K562 (cell line): ENCODE measurements at regions not wholly inside any gene's neighbourhood (a gene's known extent, or its start where the extent isn't known, plus 50 kb on each side); places are given as distances from the start of the nearest gene placed in this dataset.

Experiments used
- ATAC-seq: fragments of 200-7000 bp; cut with Tn5 transposase; 3 replicates; pipeline ENCODE4 v1.9.1; 2020; ENCODE audit warnings: moderate library complexity
- BruUV-seq: library from RNA; stranded (reverse); fragments of 400-500 nt; replicated peaks from 2 replicates; lab custom pipeline; 2021; lab: Mats Ljungman, UMichigan
- CTCF ChIA-PET: fragments of 300-600 bp; formaldehyde crosslinking; extraction: SDS; loops from one replicate; lab custom pipeline; 2021; ENCODE audit warnings: low intra/inter-chr PET ratio; lab: Yijun Ruan, JAX
- POLR2A ChIA-PET: fragments of 300-600, 350-650 bp; sonication (Branson Sonifier 250); formaldehyde crosslinking; extraction: SDS; loops from one replicate; lab custom pipeline; 2021; ENCODE audit warnings: antibody characterized with exemption, inconsistent platforms; lab: Yijun Ruan, JAX
- DNase-seq, 4 experiments: peaks; one replicate each; pipeline versions ENCODE4 v3.0.0 to v3.0.0-alpha.2; 2011 to 2018; ENCODE audit warnings: low spot score in 3 of 4, mixed read lengths in 3 of 4; ENCODE audit errors: extremely low read depth in 1 of 4
- FAIRE-seq: peaks from 2 replicates; lab custom pipeline; 2011; peaks lifted over from hg19 to GRCh38; lab: Jason Lieb, UNC
- H2AFZ ChIP-seq: 2 replicates; pipeline ENCODE4 v1.6.0; 2011; ENCODE audit warnings: low read depth, low read length, control low read depth, inconsistent platforms
- H3K27ac ChIP-seq: fragments of 200-600 bp; 3 replicates; pipeline ENCODE4 v1.8.0; 2011; ENCODE audit warnings: low read depth, mild to moderate bottlenecking, control low read depth, inconsistent platforms, low read length, moderate library complexity, mixed read lengths; ENCODE audit errors: extremely low read depth
- H3K27me3 ChIP-seq, 2 experiments: fragments of 300-600 bp in 1 of 2; 2 replicates in 1 of 2; 3 replicates in 1 of 2; pipeline versions ENCODE4 v1.6.0 to v1.8.0; 2011; ENCODE audit warnings: inconsistent platforms in 2 of 2, low read length in 2 of 2, mild to moderate bottlenecking in 1 of 2, mixed read lengths in 1 of 2, moderate library complexity in 1 of 2; ENCODE audit not compliant: control insufficient read depth in 2 of 2, insufficient read depth in 2 of 2
- H3K36me3 ChIP-seq: fragments of 300-600 bp; 3 replicates; pipeline ENCODE4 v1.8.0; 2011; ENCODE audit warnings: mild to moderate bottlenecking, low read length, inconsistent platforms; ENCODE audit not compliant: control insufficient read depth, insufficient read depth
- H3K4me1 ChIP-seq, 2 experiments: fragments of 200-600 bp in 1 of 2; replicated peaks in 1 of 2; 2 replicates in 1 of 2; 3 replicates in 1 of 2; pipeline versions ENCODE4 v1.5.1 to v1.8.0; 2011; ENCODE audit warnings: inconsistent platforms in 2 of 2, low read length in 2 of 2, mild to moderate bottlenecking in 1 of 2, mixed read lengths in 1 of 2, moderate library complexity in 1 of 2; ENCODE audit not compliant: control insufficient read depth in 2 of 2, insufficient read depth in 2 of 2
- H3K4me2 ChIP-seq: 2 replicates; pipeline ENCODE4 v1.6.1; 2011; ENCODE audit warnings: low read length, control low read depth, inconsistent platforms, mixed read lengths; ENCODE audit not compliant: insufficient read depth
- H3K4me3 ChIP-seq: fragments of 200-600 bp; sonication (generic), shearing (Covaris generic); 2 replicates; pipeline ENCODE4 v1.5.1; 2016; ENCODE audit warnings: control low read depth, inconsistent platforms
- H3K79me2 ChIP-seq: fragments of 200-600 bp; 3 replicates; pipeline ENCODE4 v1.8.0; 2011; ENCODE audit warnings: low read length, inconsistent platforms; ENCODE audit not compliant: control insufficient read depth, insufficient read depth
- H3K9ac ChIP-seq, 2 experiments: 2 replicates each; pipeline versions ENCODE4 v1.6.0 to v1.6.1; 2011; ENCODE audit warnings: low read depth in 2 of 2, low read length in 2 of 2, control low read depth in 1 of 2, inconsistent platforms in 1 of 2, mild to moderate bottlenecking in 1 of 2, mixed read lengths in 1 of 2; ENCODE audit not compliant: insufficient read depth in 1 of 2
- H3K9me1 ChIP-seq: one replicate; pipeline ENCODE4 v1.6.0; 2011; ENCODE audit warnings: inconsistent platforms, mild to moderate bottlenecking, low read length, moderate library complexity; ENCODE audit not compliant: control insufficient read depth, insufficient read depth
- H3K9me3 ChIP-seq: replicated peaks from 2 replicates; pipeline ENCODE4 v1.5.1; 2011; ENCODE audit warnings: low read depth, low read length, inconsistent platforms; ENCODE audit not compliant: control insufficient read depth, insufficient read depth
- H4K20me1 ChIP-seq: replicated peaks from 2 replicates; pipeline ENCODE4 v1.6.1; 2011; ENCODE audit warnings: low read length, inconsistent platforms, mixed read lengths; ENCODE audit not compliant: control insufficient read depth, insufficient read depth
- BMI1 ChIP-seq: fragments of 150-350 bp; IDR thresholded peaks from 2 replicates; pipeline ENCODE4 v1.6.1; 2014; ENCODE audit warnings: low read length
- GTF2F1 ChIP-seq: IDR thresholded peaks from 2 replicates; pipeline ENCODE4 v1.6.1; 2011; ENCODE audit warnings: low read depth, low read length, improper control_type of control experiment
- NRF1 ChIP-seq, 2 experiments: fragments of 450-650 bp; IDR thresholded peaks in 1 of 2; conservative IDR thresholded peaks in 1 of 2; 2 replicates each; pipeline ENCODE4 v1.6.1; 2014; ENCODE audit warnings: mild to moderate bottlenecking in 2 of 2
- RBBP5 ChIP-seq: fragments of 200-600 bp; sonication (generic); IDR thresholded peaks from 2 replicates; pipeline ENCODE4 v1.6.1; 2012; ENCODE audit warnings: borderline replicate concordance, mild to moderate bottlenecking, low read length, control low read depth, inconsistent platforms; ENCODE audit not compliant: insufficient read depth, poor library complexity, severe bottlenecking
- RBM39 ChIP-seq: fragments of 200-400 bp; formaldehyde crosslinking; optimal IDR thresholded peaks from 2 replicates; pipeline ENCODE3; 2018; ENCODE audit warnings: low read depth, low read length
- RFX1 ChIP-seq: fragments of 450-650 bp; IDR thresholded peaks from 2 replicates; pipeline ENCODE4 v1.6.1; 2016; ENCODE audit warnings: mild to moderate bottlenecking, moderate library complexity
- RFX5 ChIP-seq: IDR thresholded peaks from 2 replicates; pipeline ENCODE4 v1.6.1; 2011; ENCODE audit warnings: low read depth, mild to moderate bottlenecking, improper control_type of control experiment, low read length
- SIN3B ChIP-seq: fragments of 450-650 bp; IDR thresholded peaks from 2 replicates; pipeline ENCODE4 v1.6.1; 2017; ENCODE audit warnings: low read depth, mild to moderate bottlenecking, moderate library complexity
- SMC3 ChIP-seq: conservative IDR thresholded peaks from 2 replicates; pipeline ENCODE4 v1.6.1; 2011; ENCODE audit warnings: low read depth, low read length, improper control_type of control experiment; ENCODE audit not compliant: insufficient read depth
- SUPT5H ChIP-seq: fragments of 450-650 bp; IDR thresholded peaks from 2 replicates; pipeline ENCODE4 v1.6.1; 2016
- ZFX ChIP-seq: sonication (generic); formaldehyde crosslinking; IDR thresholded peaks from 2 replicates; pipeline ENCODE4 v1.8.0; 2022; ENCODE audit warnings: mild to moderate bottlenecking, missing genetic modification reagents, moderate library complexity
- ZNF12 ChIP-seq: sonication (generic); formaldehyde crosslinking; IDR thresholded peaks from 2 replicates; pipeline ENCODE4 v1.4.0; 2020; ENCODE audit warnings: mild to moderate bottlenecking, missing genetic modification reagents
- ZNF133 ChIP-seq: fragments of 250-450 bp; sonication (Bioruptor Pico); IDR thresholded peaks from 2 replicates; pipeline ENCODE4 v1.4.0; 2020; ENCODE audit warnings: mild to moderate bottlenecking
- ZNF263 ChIP-seq: sonication (generic); formaldehyde crosslinking; IDR thresholded peaks from 2 replicates; pipeline ENCODE4 v1.8.0; 2022; ENCODE audit warnings: mild to moderate bottlenecking, missing genetic modification reagents, borderline replicate concordance
- ZNF324 ChIP-seq: fragments of 250-450 bp; sonication (Bioruptor Pico); IDR thresholded peaks from 2 replicates; pipeline ENCODE4 v1.4.0; 2020; ENCODE audit warnings: mild to moderate bottlenecking
- WGBS: fragments of 100-300 bp; shearing (Covaris generic); methylation state at CpG from one replicate; pipeline ENCODE4 v1.1.6; 2016; ENCODE audit warnings: low coverage, mixed read lengths; ENCODE audit not compliant: insufficient coverage; ENCODE audit errors: missing lambda C conversion rate; 5-methylcytosine and 5-hydroxymethylcytosine counted together
- in situ Hi-C: fragments of 300-500 bp; cut with MboI; formaldehyde crosslinking; loops from 4 replicates; pipeline ENCODE4 v1.15.0; 2018; ENCODE audit warnings: inconsistent platforms, mixed read lengths
- intact Hi-C: fragments of 100-400 bp; cut with micrococcal nuclease; formaldehyde crosslinking; loops from 2 replicates; pipeline ENCODE4 v1.14.2; 2022
- TF ChIP-seq, protein P1 (sequence below): fragments of 450-650 bp; formaldehyde crosslinking; IDR thresholded peaks from 2 replicates; pipeline ENCODE4 v1.4.0; 2022; ENCODE audit warnings: missing genetic modification characterization
- TF ChIP-seq, protein P2 (sequence below): sonication (generic); IDR thresholded peaks from 2 replicates; pipeline ENCODE4 v1.6.1; 2016
- TF ChIP-seq, protein P3 (sequence below): fragments of 450-650 bp; IDR thresholded peaks from 2 replicates; pipeline ENCODE4 v1.6.1; 2014; ENCODE audit warnings: low read depth, mild to moderate bottlenecking, moderate library complexity, borderline replicate concordance

DNA sequence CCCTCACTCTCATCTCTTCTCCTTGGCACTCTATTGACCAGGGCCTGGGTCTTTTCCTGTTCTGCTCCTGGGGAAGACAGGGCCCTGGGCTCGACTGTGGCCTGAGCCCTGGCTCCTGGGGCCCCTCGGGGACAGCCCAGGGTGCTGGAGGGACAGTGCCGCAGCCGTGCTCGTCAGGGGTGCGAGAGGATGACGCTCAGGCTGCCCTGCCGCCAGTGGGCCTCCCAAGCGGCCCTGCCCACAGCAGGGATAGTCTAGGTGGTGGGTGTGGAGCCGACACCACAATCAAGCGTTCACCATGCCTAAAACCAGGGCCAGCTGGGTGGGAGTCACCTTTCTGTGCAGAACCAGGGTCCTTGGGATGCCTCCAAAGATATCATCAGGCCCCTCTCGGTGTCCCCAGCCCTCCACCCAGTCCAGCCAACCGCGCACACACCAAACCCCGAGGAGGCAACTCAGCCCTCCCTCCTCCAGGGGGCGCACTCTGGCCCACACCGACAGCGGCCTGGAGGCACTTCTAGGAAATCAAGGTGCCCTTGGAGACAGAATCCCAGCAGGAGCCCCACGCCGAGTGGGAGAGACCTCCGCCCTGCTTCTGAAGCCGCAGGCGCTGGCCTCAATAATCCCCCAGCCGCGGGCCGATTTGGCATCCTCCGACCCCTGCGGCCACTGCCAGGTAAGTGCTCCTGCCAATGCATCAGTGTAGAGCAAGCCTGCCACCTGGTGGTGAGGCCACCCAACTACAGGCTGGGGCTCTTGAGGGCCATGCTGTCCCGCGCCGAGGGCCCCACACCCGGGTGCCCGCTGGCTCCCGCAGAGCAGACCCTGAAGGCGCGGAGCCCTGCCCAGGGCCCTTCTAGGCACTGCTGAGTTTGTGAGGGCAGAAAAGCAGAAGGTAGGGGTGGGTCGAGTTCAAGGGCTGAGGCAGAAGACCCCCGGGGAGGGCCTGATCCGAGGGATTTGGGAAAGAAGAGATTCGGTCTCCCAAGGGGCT, 496.4 kb downstream of the BUD13 start:
- Histone ChIP-seq H3K36me3 (no peaks in the 10 kb centered on the region), H3K9ac (peak overlapping the region; percentile 65 to 85; a peak in 3 of 4 replicates), H4K20me1 (no peaks in the 10 kb centered on the region), H3K4me1 (peaks cover 0 to 13% of the 10 kb centered on the region in 2 experiments; a peak in 2 of 5 replicates), H3K4me2 (peak overlapping the region; percentile 77), H2AFZ (peak overlapping the region; percentile 96), H3K27me3 (no peaks in the 10 kb centered on the region; a peak in 1 of 5 replicates), H3K79me2 (no peaks in the 10 kb centered on the region), H3K9me1 (no peaks in the 10 kb centered on the region), H3K9me3 (no peaks in the 10 kb centered on the region), H3K4me3 (peak overlapping the region; percentile 62), H3K27ac (no peak overlapping the region; the same call in 2 of the 3 replicates)
- ATAC-seq, result peak; percentile 98
- 3% methylated on average over 36 of the region's 40 CpGs for WGBS
- in situ Hi-C loops (loop anchor here (10.0 kb wide), 2 partner anchors 942 to 1502 kb away; no protein-coding TSS in a partner anchor), intact Hi-C loops (loop anchor here (1.0 to 5.0 kb wide), 5 partner anchors 59 to 1502 kb away; no protein-coding TSS in a partner anchor)
- peak; percentile 79 to 86 (median 84) for DNase-seq
- BruUV-seq, result no TSS peak
- ChIA-PET CTCF (interaction anchor here (1.0 to 1.6 kb wide), 5 partner anchors 59 to 952 kb away, joined by 4 to 8 read pairs (median 5); no protein-coding TSS in a partner anchor), POLR2A (no interaction called here)
- FAIRE-seq, result peak; percentile 35
- no peak for TF ChIP-seq ZNF324 (CRISPR knock-in tag)
- TF ChIP-seq RFX5, result no peak
- TF ChIP-seq RFX1, result no peak
- no peak for TF ChIP-seq ZNF263 (CRISPR knock-in tag)
- TF ChIP-seq, protein P1, sequence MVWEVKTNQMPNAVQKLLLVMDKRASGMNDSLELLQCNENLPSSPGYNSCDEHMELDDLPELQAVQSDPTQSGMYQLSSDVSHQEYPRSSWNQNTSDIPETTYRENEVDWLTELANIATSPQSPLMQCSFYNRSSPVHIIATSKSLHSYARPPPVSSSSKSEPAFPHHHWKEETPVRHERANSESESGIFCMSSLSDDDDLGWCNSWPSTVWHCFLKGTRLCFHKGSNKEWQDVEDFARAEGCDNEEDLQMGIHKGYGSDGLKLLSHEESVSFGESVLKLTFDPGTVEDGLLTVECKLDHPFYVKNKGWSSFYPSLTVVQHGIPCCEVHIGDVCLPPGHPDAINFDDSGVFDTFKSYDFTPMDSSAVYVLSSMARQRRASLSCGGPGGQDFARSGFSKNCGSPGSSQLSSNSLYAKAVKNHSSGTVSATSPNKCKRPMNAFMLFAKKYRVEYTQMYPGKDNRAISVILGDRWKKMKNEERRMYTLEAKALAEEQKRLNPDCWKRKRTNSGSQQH, result no peak
- TF ChIP-seq ZNF133, result no peak
- TF ChIP-seq ZNF12 (CRISPR knock-in tag), result no peak
- no peak for TF ChIP-seq RBM39
- no peak for TF ChIP-seq RBBP5
- TF ChIP-seq NRF1 (conservative IDR thresholded peaks at IDR 0.05 in 1 of 2, IDR thresholded peaks at IDR 0.05 in 1 of 2), result 0 out of 4 replicates have a peak, but pooled peaks of 1 of the 2 experiments have one; percentile 27
- TF ChIP-seq SUPT5H, result no peak
- peak; percentile 42; the same call in 1 of the 2 replicates for TF ChIP-seq SIN3B
- TF ChIP-seq SMC3, result peak; percentile 83
- TF ChIP-seq, protein P2, sequence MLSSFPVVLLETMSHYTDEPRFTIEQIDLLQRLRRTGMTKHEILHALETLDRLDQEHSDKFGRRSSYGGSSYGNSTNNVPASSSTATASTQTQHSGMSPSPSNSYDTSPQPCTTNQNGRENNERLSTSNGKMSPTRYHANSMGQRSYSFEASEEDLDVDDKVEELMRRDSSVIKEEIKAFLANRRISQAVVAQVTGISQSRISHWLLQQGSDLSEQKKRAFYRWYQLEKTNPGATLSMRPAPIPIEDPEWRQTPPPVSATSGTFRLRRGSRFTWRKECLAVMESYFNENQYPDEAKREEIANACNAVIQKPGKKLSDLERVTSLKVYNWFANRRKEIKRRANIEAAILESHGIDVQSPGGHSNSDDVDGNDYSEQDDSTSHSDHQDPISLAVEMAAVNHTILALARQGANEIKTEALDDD, result no peak
- TF ChIP-seq, protein P3, sequence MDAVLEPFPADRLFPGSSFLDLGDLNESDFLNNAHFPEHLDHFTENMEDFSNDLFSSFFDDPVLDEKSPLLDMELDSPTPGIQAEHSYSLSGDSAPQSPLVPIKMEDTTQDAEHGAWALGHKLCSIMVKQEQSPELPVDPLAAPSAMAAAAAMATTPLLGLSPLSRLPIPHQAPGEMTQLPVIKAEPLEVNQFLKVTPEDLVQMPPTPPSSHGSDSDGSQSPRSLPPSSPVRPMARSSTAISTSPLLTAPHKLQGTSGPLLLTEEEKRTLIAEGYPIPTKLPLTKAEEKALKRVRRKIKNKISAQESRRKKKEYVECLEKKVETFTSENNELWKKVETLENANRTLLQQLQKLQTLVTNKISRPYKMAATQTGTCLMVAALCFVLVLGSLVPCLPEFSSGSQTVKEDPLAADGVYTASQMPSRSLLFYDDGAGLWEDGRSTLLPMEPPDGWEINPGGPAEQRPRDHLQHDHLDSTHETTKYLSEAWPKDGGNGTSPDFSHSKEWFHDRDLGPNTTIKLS, result peak; percentile 79
- TF ChIP-seq ZFX (CRISPR knock-in tag), result no peak
- no peak for TF ChIP-seq BMI1
- TF ChIP-seq GTF2F1, result no peak
